Peyer's patch (tissue), 4 donors: ENCODE measurements at regions not wholly inside any gene's neighbourhood (a gene's known extent, or its start where the extent isn't known, plus 50 kb on each side); places are given as distances from the start of the nearest gene placed in this dataset.

Experiments
- DNase-seq, 3 donors: peaks; one replicate each; pipeline ENCODE4 v3.0.0-alpha.2; 2017 to 2019
- H3K27ac ChIP-seq, 4 donors: fragments of 200-600 bp; sonication (generic); one replicate each; pipeline ENCODE4 v1.5.1; 2016 to 2019
- H3K27me3 ChIP-seq, 2 donors: fragments of 200-600 bp; sonication (generic); one replicate each; pipeline ENCODE4 v1.5.1; 2019
- H3K36me3 ChIP-seq, 3 donors: fragments of 200-600 bp; sonication (generic); one replicate each; pipeline ENCODE4 v1.5.1; 2016 to 2019
- H3K4me1 ChIP-seq, 4 donors: fragments of 200-600 bp; sonication (generic); one replicate each; pipeline ENCODE4 v1.5.1; 2016 to 2019
- H3K4me3 ChIP-seq, 4 donors: fragments of 200-600 bp; sonication (generic); 1 replicate in 3 of 4; 2 replicates in 1 of 4; pipeline ENCODE4 v1.5.1; 2016 to 2019; ENCODE audit warnings: mild to moderate bottlenecking in 1 of 4
- H3K9me3 ChIP-seq, 4 donors: fragments of 200-600 bp; sonication (generic); one replicate each; pipeline ENCODE4 v1.5.1; 2016 to 2019; ENCODE audit warnings: mild to moderate bottlenecking in 1 of 4
- CTCF ChIP-seq, 6 experiments: fragments of 450-650 bp in 4 of 6; fragments of 200-600 bp in 2 of 6; sonication (generic) in 1 of 6; IDR thresholded peaks; one replicate each; pipeline ENCODE4 v1.5.1; 2017 to 2019; ENCODE audit warnings: antibody characterized with exemption in 6 of 6, mild to moderate bottlenecking in 3 of 6, moderate library complexity in 1 of 6
- POLR2A ChIP-seq, 2 donors: fragments of 450-650 bp; IDR thresholded peaks; one replicate each; pipeline ENCODE4 v1.5.1; 2017; ENCODE audit warnings: antibody characterized with exemption in 2 of 2, mild to moderate bottlenecking in 2 of 2, moderate library complexity in 2 of 2

GRCh38 chr13:63625869-63626268 is 2210.2 kb upstream of the PCDH20 start:
- H3K9me3 ChIP-seq, result no peaks in the 10 kb centered on the region
- no peak for DNase-seq
- H3K4me1 ChIP-seq, result no peaks in the 10 kb centered on the region
- H3K36me3 ChIP-seq, result no peaks in the 10 kb centered on the region
- TF ChIP-seq CTCF (IDR thresholded peaks at IDR 0.05) (no peak), POLR2A (IDR thresholded peaks at IDR 0.05) (no peak)
- H3K27me3 ChIP-seq, result no peaks in the 10 kb centered on the region
- H3K27ac ChIP-seq, result no peak overlapping the region
- no peak overlapping the region for H3K4me3 ChIP-seq

GRCh38 chr13:63614874-63615612 is 2199.4 kb upstream of the PCDH20 start:
- Histone ChIP-seq H3K27me3 (no peaks in the 10 kb centered on the region), H3K4me3 (no peak overlapping the region), H3K4me1 (no peaks in the 10 kb centered on the region), H3K27ac (no peak overlapping the region), H3K36me3 (no peaks in the 10 kb centered on the region), H3K9me3 (no peaks in the 10 kb centered on the region)
- no peak for TF ChIP-seq POLR2A (IDR thresholded peaks at IDR 0.05)
- TF ChIP-seq CTCF (IDR thresholded peaks at IDR 0.05), result no peak
- DNase-seq, result no peak

GRCh38 chr13:63607153-63607552 is 2191.5 kb upstream of the PCDH20 start:
- DNase-seq, result no peak
- no peak for TF ChIP-seq POLR2A (IDR thresholded peaks at IDR 0.05)
- no peak for TF ChIP-seq CTCF (IDR thresholded peaks at IDR 0.05)
- Histone ChIP-seq H3K4me3 (no peak overlapping the region), H3K27me3 (no peaks in the 10 kb centered on the region), H3K27ac (no peak overlapping the region), H3K9me3 (peaks cover 0 to 5% (median 0%) of the 10 kb centered on the region in 4 donors), H3K36me3 (no peaks in the 10 kb centered on the region), H3K4me1 (no peaks in the 10 kb centered on the region)

- DNase-seq, result no peak
- H3K4me3 ChIP-seq, result no peak overlapping the region
- H3K9me3 ChIP-seq, result peaks cover 0 to 5% (median 0%) of the 10 kb centered on the region in 4 donors
- no peaks in the 10 kb centered on the region for H3K36me3 ChIP-seq
- H3K27ac ChIP-seq, result no peak overlapping the region
- no peak for TF ChIP-seq CTCF (IDR thresholded peaks at IDR 0.05)
- no peak for TF ChIP-seq POLR2A (IDR thresholded peaks at IDR 0.05)
- H3K27me3 ChIP-seq, result no peaks in the 10 kb centered on the region
- no peaks in the 10 kb centered on the region for H3K4me1 ChIP-seq
Observed at GRCh38 chr13:63605962-63606361, 2190.3 kb upstream of the PCDH20 start.

- Histone ChIP-seq H3K27ac (no peak overlapping the region), H3K4me1 (no peaks in the 10 kb centered on the region), H3K9me3 (peaks cover 0 to 5% (median 0%) of the 10 kb centered on the region in 4 donors), H3K36me3 (no peaks in the 10 kb centered on the region), H3K27me3 (no peaks in the 10 kb centered on the region), H3K4me3 (no peak overlapping the region)
- no peak for DNase-seq
- TF ChIP-seq CTCF (IDR thresholded peaks at IDR 0.05) (no peak), POLR2A (IDR thresholded peaks at IDR 0.05) (no peak)
Observed at GRCh38 chr13:63605403-63605802, 2189.8 kb upstream of the PCDH20 start.
